Breast epithelium (tissue), 4 donors: ENCODE measurements at regions not wholly inside any gene's neighbourhood (a gene's known extent, or its start where the extent isn't known, plus 50 kb on each side); places are given as distances from the start of the nearest gene placed in this dataset.

Experiments
- DNase-seq, 2 donors: peaks; one replicate each; pipeline ENCODE4 v3.0.0-alpha.2; 2019; ENCODE audit warnings: low spot score in 2 of 2
- H3K27ac ChIP-seq, 2 donors: fragments of 200-600 bp; sonication (generic) in 1 of 2; one replicate each; pipeline ENCODE4 v1.5.1; 2016 to 2019; ENCODE audit warnings: mild to moderate bottlenecking in 1 of 2
- H3K27me3 ChIP-seq, 2 donors: fragments of 200-600 bp; sonication (generic) in 1 of 2; one replicate each; pipeline versions ENCODE4 v1.5.1 to v1.6.0; 2017 to 2019; ENCODE audit warnings: control low read depth in 1 of 2, mild to moderate bottlenecking in 1 of 2
- H3K36me3 ChIP-seq: fragments of 200-600 bp; one replicate; pipeline ENCODE4 v1.5.1; 2019
- H3K4me1 ChIP-seq, 2 donors: fragments of 200-600 bp; sonication (generic); one replicate each; pipeline ENCODE4 v1.5.1; 2016 to 2019; ENCODE audit warnings: control low read depth in 1 of 2
- H3K4me3 ChIP-seq, 3 donors: fragments of 200-600 bp; sonication (generic); 1 replicate in 2 of 3; 2 replicates in 1 of 3; pipeline ENCODE4 v1.5.1; 2016 to 2019; ENCODE audit warnings: mild to moderate bottlenecking in 3 of 3, moderate library complexity in 2 of 3
- H3K9me3 ChIP-seq, 2 donors: fragments of 200-600 bp; sonication (generic) in 1 of 2; one replicate each; pipeline ENCODE4 v1.5.1; 2016 to 2019; ENCODE audit warnings: control low read depth in 1 of 2
- POLR2A ChIP-seq: fragments of 450-650 bp; IDR thresholded peaks from one replicate; pipeline ENCODE4 v1.6.1; 2016; ENCODE audit warnings: antibody characterized with exemption, mild to moderate bottlenecking, moderate library complexity
- POLR2AphosphoS5 ChIP-seq, 3 donors: sonication (generic); formaldehyde crosslinking; IDR thresholded peaks; one replicate each; pipeline ENCODE4 v1.6.1; 2017; ENCODE audit warnings: antibody characterized with exemption in 3 of 3
- intact Hi-C: fragments of 100-400 bp; cut with DNase I; formaldehyde crosslinking; loops from one replicate; pipeline ENCODE4 v1.15.1; 2023; ENCODE audit warnings: low total_unique reads
- TF ChIP-seq, protein P1 (sequence below), 3 donors: fragments of 450-650 bp; IDR thresholded peaks; one replicate each; pipeline ENCODE4 v1.5.1; 2016 to 2017; ENCODE audit warnings: antibody characterized with exemption in 3 of 3, mild to moderate bottlenecking in 3 of 3, moderate library complexity in 3 of 3

DNA sequence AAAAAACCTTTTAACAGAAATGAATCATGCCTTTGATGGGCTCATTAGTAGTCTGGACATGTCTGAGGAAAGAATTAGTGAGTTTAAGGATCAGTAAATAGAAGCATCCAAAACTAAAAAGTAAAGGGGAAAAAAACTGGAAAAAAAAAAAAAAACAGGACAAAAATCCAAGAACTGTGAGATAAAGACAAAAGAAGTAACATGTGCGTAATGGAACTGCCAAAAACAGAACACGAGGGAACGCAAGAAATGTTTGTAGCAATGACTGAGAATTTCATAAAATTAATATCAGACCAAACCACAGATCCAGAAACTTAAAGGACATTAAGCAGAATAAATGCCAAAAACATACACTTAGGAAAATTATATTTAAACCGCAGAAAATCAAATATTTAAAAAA is 77.4 kb downstream of the MS4A13 start:
- TF ChIP-seq POLR2A = no peak
- no peak for TF ChIP-seq POLR2AphosphoS5 (IDR thresholded peaks at IDR 0.05)
- TF ChIP-seq, protein P1, sequence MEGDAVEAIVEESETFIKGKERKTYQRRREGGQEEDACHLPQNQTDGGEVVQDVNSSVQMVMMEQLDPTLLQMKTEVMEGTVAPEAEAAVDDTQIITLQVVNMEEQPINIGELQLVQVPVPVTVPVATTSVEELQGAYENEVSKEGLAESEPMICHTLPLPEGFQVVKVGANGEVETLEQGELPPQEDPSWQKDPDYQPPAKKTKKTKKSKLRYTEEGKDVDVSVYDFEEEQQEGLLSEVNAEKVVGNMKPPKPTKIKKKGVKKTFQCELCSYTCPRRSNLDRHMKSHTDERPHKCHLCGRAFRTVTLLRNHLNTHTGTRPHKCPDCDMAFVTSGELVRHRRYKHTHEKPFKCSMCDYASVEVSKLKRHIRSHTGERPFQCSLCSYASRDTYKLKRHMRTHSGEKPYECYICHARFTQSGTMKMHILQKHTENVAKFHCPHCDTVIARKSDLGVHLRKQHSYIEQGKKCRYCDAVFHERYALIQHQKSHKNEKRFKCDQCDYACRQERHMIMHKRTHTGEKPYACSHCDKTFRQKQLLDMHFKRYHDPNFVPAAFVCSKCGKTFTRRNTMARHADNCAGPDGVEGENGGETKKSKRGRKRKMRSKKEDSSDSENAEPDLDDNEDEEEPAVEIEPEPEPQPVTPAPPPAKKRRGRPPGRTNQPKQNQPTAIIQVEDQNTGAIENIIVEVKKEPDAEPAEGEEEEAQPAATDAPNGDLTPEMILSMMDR (IDR thresholded peaks at IDR 0.05) = no peak
- DNase-seq = no peak
- intact Hi-C loops = no loop called here
- Histone ChIP-seq H3K27ac (no peak overlapping the region), H3K4me3 (no peak overlapping the region), H3K9me3 (peaks cover 0 to 8% of the 10 kb centered on the region in 2 donors), H3K27me3 (no peaks in the 10 kb centered on the region), H3K4me1 (no peaks in the 10 kb centered on the region), H3K36me3 (no peaks in the 10 kb centered on the region)

DNA sequence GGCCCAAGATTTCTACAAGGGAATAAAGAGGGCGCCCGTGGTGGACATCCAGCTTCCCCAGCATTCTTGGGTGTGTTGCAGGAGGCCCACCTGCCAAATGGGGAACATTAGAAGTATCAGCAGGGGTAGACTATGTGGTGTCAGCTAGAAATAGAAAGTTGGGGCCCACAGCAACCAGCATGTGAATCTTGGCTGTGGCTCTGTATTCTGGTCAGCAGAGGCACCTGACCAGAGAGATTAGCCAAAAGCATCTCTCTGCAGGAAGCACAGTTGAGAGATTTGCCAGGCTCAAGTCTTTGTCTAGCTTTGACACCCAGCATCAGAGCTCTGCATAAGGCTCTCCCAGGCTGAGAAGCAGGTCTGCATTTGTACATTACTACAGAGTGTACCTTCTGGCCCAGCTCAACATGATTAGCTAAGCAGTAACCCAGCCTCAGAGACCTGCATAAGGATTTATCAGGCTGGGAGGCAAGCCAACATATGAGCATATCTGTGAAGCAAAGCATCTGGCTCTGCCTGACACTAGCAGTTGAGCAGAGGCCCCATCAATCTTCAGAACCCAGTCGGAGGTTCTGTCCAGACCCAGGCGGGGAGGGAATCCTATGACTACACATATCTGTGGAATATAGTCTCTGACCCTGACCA is 79.9 kb downstream of the MS4A13 start:
- no peak for DNase-seq
- H3K36me3 ChIP-seq = no peaks in the 10 kb centered on the region
- no peak overlapping the region for H3K4me3 ChIP-seq
- no peaks in the 10 kb centered on the region for H3K4me1 ChIP-seq
- H3K27ac ChIP-seq = no peak overlapping the region
- TF ChIP-seq POLR2AphosphoS5 (IDR thresholded peaks at IDR 0.05) (no peak), POLR2A (no peak)
- TF ChIP-seq, protein P1 (IDR thresholded peaks at IDR 0.05) = no peak
- H3K27me3 ChIP-seq = no peaks in the 10 kb centered on the region
- intact Hi-C loops = no loop called here
- H3K9me3 ChIP-seq = peaks cover 0 to 8% of the 10 kb centered on the region in 2 donors

DNA sequence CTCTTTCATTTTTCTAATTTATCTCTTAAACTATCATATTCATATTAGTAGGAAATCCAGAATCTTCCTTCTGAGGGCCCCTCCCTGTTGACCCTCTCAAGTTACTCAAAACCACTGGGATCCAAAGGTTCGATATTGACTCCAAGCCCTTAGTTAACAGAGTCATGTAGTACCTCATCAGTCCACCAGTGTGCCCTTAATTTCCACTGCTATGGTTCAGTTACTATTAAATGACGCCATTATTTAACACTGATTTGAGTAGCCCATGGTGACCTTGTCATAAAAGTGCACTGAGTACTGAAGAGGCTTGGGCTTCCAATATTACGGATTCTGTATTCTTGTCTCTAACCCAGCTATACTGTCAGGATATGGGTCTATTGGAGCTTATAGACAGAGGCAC is 91.9 kb upstream of the MS4A8 start:
- Histone ChIP-seq H3K27me3 (no peaks in the 10 kb centered on the region), H3K9me3 (no peaks in the 10 kb centered on the region), H3K27ac (no peak overlapping the region), H3K4me3 (no peak overlapping the region), H3K36me3 (no peaks in the 10 kb centered on the region), H3K4me1 (no peaks in the 10 kb centered on the region)
- intact Hi-C loops = no loop called here
- no peak for DNase-seq
- TF ChIP-seq POLR2AphosphoS5 (IDR thresholded peaks at IDR 0.05) = no peak
- TF ChIP-seq, protein P1 (IDR thresholded peaks at IDR 0.05) = no peak
- no peak for TF ChIP-seq POLR2A

DNA sequence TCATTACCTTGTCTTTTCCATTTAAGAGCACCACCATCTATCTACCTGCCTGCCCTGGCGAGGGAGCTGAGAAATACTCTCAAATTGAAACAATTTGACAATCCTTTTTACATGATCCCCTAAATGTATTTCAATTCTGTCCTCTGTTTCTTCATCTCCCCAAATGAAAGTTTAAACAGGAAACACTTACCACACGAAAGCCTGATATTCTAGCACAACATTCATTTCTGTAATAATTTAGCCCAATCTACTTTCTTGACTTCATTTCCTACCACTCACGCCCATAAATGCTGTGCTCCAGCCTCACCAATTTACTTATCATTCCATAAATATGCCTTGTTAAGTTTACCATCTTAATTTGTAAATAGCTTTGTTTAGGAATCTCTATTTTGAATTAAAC is 89.8 kb upstream of the MS4A8 start:
- Histone ChIP-seq H3K9me3 (no peaks in the 10 kb centered on the region), H3K4me3 (no peak overlapping the region), H3K4me1 (no peaks in the 10 kb centered on the region), H3K27ac (no peak overlapping the region), H3K27me3 (peaks cover 0 to 2% of the 10 kb centered on the region in 2 donors), H3K36me3 (no peaks in the 10 kb centered on the region)
- no peak for DNase-seq
- intact Hi-C loops = loop anchor here (10.0 kb wide), 1 partner anchor 345 kb away; no protein-coding TSS in a partner anchor
- TF ChIP-seq, protein P1 (IDR thresholded peaks at IDR 0.05) = no peak
- TF ChIP-seq POLR2AphosphoS5 (IDR thresholded peaks at IDR 0.05) = no peak
- no peak for TF ChIP-seq POLR2A

DNA sequence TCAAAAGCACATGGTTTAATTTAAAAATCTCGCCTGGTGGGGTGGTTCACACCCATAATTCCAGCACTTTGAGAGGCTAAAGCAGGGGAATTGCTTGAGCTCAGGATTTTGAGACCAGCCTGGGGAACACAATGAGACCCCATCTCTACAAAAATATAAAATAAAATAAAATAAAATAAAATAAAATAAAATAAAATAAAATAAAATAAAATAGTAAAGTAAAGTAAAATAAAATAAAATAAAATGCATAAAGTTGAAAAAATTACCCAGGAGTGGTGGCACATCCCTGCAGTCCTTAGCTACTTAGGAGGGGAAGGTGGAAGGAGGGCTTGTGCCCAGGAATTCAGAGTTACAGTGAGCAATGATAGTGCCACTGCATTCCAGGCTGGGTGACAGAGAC is 88.7 kb upstream of the MS4A8 start:
- DNase-seq = no peak
- H3K27me3 ChIP-seq = peaks cover 0 to 2% of the 10 kb centered on the region in 2 donors
- H3K4me3 ChIP-seq = no peak overlapping the region
- TF ChIP-seq POLR2A (no peak), POLR2AphosphoS5 (IDR thresholded peaks at IDR 0.05) (no peak)
- TF ChIP-seq, protein P1 (IDR thresholded peaks at IDR 0.05) = no peak
- H3K9me3 ChIP-seq = no peaks in the 10 kb centered on the region
- intact Hi-C loops = loop anchor here (10.0 kb wide), 1 partner anchor 346 kb away; no protein-coding TSS in a partner anchor
- no peaks in the 10 kb centered on the region for H3K36me3 ChIP-seq
- no peaks in the 10 kb centered on the region for H3K4me1 ChIP-seq
- no peak overlapping the region for H3K27ac ChIP-seq
